ENCODE measurements at regions not wholly inside any gene's neighbourhood (a gene's known extent, or its start where the extent isn't known, plus 50 kb on each side); places are given as distances from the start of the nearest gene placed in this dataset.

DNA sequence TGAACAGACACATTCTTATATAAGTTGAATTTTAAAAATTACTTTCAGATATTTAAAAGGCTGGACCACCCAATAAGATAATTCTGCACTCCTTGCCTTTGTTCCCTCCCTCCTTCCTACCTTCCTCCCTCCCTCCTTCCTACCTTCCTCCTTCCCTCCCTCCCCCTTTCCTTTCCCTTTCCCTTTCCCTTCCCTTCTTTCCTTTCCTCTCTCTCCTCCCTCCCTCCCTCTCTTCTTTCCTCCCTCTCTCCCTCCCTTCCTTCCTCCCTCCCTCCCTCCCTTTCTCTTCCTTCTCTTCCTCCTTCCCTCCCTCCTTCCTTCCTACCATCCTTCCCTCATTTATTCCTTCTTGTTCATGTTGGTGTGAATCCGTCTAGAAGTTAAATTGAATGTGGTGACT is 93.0 kb downstream of the ATP6V1G3 start:
- Histone ChIP-seq H3K79me2 (ENCODE audit: insufficient read depth, low read length) (no peaks in the 10 kb centered on the region), H3K18ac (ENCODE audit: insufficient read length, low read depth, low read length) (no peak overlapping the region), H3K14ac (ENCODE audit: insufficient read depth, low read length) (no peak overlapping the region), H2BK20ac (ENCODE audit: low read depth, low read length, poor library complexity, severe bottlenecking) (no peak overlapping the region), H4K8ac (replicated peaks; ENCODE audit: insufficient read length, low read depth, low read length) (no peak overlapping the region), H2AK5ac (ENCODE audit: insufficient read length, low read length) (no peak overlapping the region), H3K4ac (ENCODE audit: low read depth, low read length) (no peak overlapping the region), H2BK5ac (ENCODE audit: insufficient read length, low read length) (no peak overlapping the region), H2BK15ac (ENCODE audit: low read depth, low read length) (no peak overlapping the region), H3K23me2 (ENCODE audit: insufficient read length, low read depth, low read length, poor library complexity, severe bottlenecking) (no peaks in the 10 kb centered on the region), H3K27ac (ENCODE audit: insufficient read length, low read depth, low read length) (no peak overlapping the region), H3K4me2 (ENCODE audit: insufficient read depth, insufficient read length, low read length) (no peak overlapping the region), H3K4me1 (ENCODE audit: insufficient read depth, low read length) (no peaks in the 10 kb centered on the region), H4K20me1 (ENCODE audit: control insufficient read depth, insufficient read depth, insufficient read length) (no peaks in the 10 kb centered on the region), H3K79me1 (ENCODE audit: insufficient read depth, low read depth, low read length, poor library complexity, severe bottlenecking) (no peaks in the 10 kb centered on the region), H3K23ac (ENCODE audit: insufficient read length, low read depth, low read length) (no peak overlapping the region), H4K91ac (ENCODE audit: insufficient read length, low read depth, low read length) (no peak overlapping the region), H3T11ph (ENCODE audit: low read length) (no peak overlapping the region), H2AFZ (ENCODE audit: low read length) (no peak overlapping the region), H3K9ac (ENCODE audit: extremely low read depth, insufficient read length, low read length) (no peak overlapping the region), H4K5ac (ENCODE audit: insufficient read length, low read depth, low read length) (no peak overlapping the region), H2BK120ac (ENCODE audit: low read depth, low read length, poor library complexity, severe bottlenecking) (no peak overlapping the region), H3K27me3 (ENCODE audit: insufficient read depth, low read length) (no peaks in the 10 kb centered on the region), H3K9me3 (ENCODE audit: control insufficient read depth, low read depth, low read length) (no peaks in the 10 kb centered on the region), H3K56ac (ENCODE audit: insufficient read length, low read depth, low read length) (no peak overlapping the region), H2BK12ac (ENCODE audit: insufficient read length, low read depth, low read length) (no peak overlapping the region)
- Mint-ChIP-seq H3K9me3 (no peaks in the 10 kb centered on the region), H3K4me3 (no peak overlapping the region), H3K27me3 (ENCODE audit: low read depth) (no peaks in the 10 kb centered on the region), H3K36me3 (ENCODE audit: insufficient read depth in 1 of 3, low read depth in 3 of 3) (no peaks in the 10 kb centered on the region), H3K4me1 (no peaks in the 10 kb centered on the region), H3K27ac (no peak overlapping the region)
- WGBS (ENCODE audit: extremely low coverage, insufficient read length, low lambda C conversion rate), result no CpG with 5 or more reads among the region's 1 CpG
- TF ChIP-seq CTCF (conservative IDR thresholded peaks at IDR 0.05), result no peak
- DNase-seq, result no peak
